ENCODE measurements at regions not wholly inside any gene's neighbourhood (a gene's known extent, or its start where the extent isn't known, plus 50 kb on each side); places are given as distances from the start of the nearest gene placed in this dataset.

DNA sequence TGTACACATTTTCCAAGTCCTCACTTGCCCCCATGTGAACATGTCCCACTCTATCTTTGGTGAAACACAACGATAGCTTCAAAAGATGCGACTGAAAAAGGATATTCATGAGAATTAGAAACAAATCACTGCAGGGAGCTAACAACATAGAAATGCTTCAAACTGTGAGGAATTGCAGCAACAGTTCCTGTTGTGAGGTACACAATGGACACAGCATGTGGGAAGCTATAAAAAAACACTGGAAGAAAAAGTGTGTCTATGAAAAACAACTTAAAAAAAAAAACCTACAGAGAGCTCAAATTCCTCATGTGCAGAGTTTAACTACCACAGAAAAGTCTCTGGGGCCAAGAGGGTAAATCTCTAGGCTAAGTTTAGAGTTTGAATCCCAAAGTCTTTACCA, 51.6 kb upstream of the BLTP1 start:
- ChIA-PET CTCF (no interaction called here), POLR2A (no interaction called here)
- ATAC-seq (no peak), DNase-seq (no peak)
- Mint-ChIP-seq H3K27me3 (peaks cover 4% of the 10 kb centered on the region), H3K36me3 (ENCODE audit: low read depth) (no peaks in the 10 kb centered on the region), H3K27ac (no peak overlapping the region), H3K4me3 (no peak overlapping the region), H3K9me3 (no peaks in the 10 kb centered on the region), H3K4me1 (ENCODE audit: low read depth) (no peaks in the 10 kb centered on the region)
- TF ChIP-seq, protein P1, sequence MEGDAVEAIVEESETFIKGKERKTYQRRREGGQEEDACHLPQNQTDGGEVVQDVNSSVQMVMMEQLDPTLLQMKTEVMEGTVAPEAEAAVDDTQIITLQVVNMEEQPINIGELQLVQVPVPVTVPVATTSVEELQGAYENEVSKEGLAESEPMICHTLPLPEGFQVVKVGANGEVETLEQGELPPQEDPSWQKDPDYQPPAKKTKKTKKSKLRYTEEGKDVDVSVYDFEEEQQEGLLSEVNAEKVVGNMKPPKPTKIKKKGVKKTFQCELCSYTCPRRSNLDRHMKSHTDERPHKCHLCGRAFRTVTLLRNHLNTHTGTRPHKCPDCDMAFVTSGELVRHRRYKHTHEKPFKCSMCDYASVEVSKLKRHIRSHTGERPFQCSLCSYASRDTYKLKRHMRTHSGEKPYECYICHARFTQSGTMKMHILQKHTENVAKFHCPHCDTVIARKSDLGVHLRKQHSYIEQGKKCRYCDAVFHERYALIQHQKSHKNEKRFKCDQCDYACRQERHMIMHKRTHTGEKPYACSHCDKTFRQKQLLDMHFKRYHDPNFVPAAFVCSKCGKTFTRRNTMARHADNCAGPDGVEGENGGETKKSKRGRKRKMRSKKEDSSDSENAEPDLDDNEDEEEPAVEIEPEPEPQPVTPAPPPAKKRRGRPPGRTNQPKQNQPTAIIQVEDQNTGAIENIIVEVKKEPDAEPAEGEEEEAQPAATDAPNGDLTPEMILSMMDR (IDR thresholded peaks at IDR 0.05): no peak
- intact Hi-C loops (cut with micrococcal nuclease): no loop called here

DNA sequence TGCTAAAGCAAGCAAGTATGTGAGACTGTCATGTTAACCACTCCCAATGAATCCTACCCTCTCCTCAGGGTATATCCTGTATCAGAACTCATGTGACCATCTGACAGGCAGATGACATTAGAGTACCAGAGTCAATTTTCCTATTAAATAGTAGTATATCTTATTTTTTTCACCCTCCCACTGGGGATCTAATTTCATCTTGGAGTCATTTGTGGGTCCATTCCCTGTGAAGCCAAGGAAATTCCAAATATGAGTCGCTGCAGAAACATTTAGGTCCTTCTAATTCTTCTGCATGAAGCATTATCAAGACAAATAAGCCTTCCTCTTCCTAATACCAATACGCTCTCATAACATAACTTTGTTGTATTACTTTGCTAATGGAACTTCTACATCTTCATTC, 52.2 kb upstream of the BLTP1 start:
- intact Hi-C loops (cut with micrococcal nuclease): no loop called here
- no peaks in the 10 kb centered on the region for H3K9me3 Mint-ChIP-seq
- POLR2A ChIA-PET: no interaction called here

DNA sequence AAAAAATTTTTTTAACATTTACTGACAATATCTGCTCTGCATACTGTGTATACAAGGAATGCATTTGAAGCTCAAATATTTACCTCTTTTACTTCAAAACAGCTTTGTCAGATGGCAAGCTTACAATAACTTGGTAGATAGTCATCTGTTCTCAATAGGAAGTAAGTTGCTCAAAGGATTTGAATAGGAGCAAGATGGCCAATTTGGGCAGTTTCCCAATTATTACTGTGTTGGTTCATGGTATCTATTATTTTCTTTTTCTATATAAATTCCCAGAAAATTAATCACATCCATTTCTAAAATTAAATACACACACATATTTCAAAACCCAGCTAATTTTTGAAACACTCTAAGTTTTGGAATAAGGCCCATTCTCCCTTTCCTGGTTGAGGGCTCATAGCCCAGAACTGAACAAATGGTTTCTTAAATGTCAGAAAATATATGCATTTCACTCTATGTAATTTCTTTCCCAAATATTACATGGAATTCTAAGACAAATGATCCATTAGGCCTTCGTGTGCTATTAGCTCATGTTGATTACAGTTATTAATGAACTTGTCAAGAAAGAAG, 60.2 kb upstream of the BLTP1 start:
- intact Hi-C loops (cut with micrococcal nuclease): no loop called here
- Mint-ChIP-seq H3K4me1 (ENCODE audit: low read depth) (no peaks in the 10 kb centered on the region), H3K36me3 (ENCODE audit: low read depth) (no peaks in the 10 kb centered on the region), H3K4me3 (no peak overlapping the region), H3K9me3 (no peaks in the 10 kb centered on the region), H3K27me3 (peaks cover 9% of the 10 kb centered on the region), H3K27ac (no peak overlapping the region)
- POLR2A ChIA-PET: no interaction called here
- TF ChIP-seq, protein P1 (IDR thresholded peaks at IDR 0.05): no peak
- ATAC-seq (no peak), DNase-seq (no peak)
- CTCF ChIA-PET: no interaction called here

More for the DNA sequence above, 52.2 kb upstream of the BLTP1 start:
- no peaks in the 10 kb centered on the region for H3K36me3 Mint-ChIP-seq (ENCODE audit: low read depth)
- H3K4me3 Mint-ChIP-seq: no peak overlapping the region
- DNase-seq: no peak
- CTCF ChIA-PET: no interaction called here
- H3K27me3 Mint-ChIP-seq: peaks cover 7% of the 10 kb centered on the region
- no peak for ATAC-seq
- no peak overlapping the region for H3K27ac Mint-ChIP-seq
- TF ChIP-seq, protein P1 (IDR thresholded peaks at IDR 0.05): no peak
- H3K4me1 Mint-ChIP-seq (ENCODE audit: low read depth): no peaks in the 10 kb centered on the region

DNA sequence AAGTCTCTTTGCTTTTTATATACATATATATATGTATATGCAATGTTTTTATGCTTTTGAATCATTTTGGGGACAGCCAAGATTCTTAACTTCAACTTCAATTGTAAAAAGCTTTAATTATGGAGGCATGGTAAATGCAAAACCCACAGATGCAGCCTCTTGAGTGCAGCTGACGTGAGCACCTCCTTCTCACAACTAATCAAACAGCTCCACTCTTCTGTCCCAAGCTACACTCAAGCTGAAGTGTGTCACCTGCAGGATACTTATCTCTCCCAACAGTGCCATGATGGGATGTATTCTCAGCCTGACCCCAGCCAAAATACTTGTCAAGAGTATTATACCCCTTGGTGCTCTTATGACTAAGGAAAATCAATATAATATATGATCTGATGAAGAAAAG, 60.7 kb upstream of the BLTP1 start:
- Mint-ChIP-seq H3K27ac (no peak overlapping the region), H3K36me3 (ENCODE audit: low read depth) (no peaks in the 10 kb centered on the region), H3K27me3 (peaks cover 9% of the 10 kb centered on the region), H3K9me3 (no peaks in the 10 kb centered on the region), H3K4me1 (ENCODE audit: low read depth) (no peaks in the 10 kb centered on the region), H3K4me3 (no peak overlapping the region)
- POLR2A ChIA-PET: no interaction called here
- ATAC-seq (no peak), DNase-seq (no peak)
- CTCF ChIA-PET: no interaction called here
- intact Hi-C loops (cut with micrococcal nuclease): no loop called here
- TF ChIP-seq, protein P1 (IDR thresholded peaks at IDR 0.05): no peak

DNA sequence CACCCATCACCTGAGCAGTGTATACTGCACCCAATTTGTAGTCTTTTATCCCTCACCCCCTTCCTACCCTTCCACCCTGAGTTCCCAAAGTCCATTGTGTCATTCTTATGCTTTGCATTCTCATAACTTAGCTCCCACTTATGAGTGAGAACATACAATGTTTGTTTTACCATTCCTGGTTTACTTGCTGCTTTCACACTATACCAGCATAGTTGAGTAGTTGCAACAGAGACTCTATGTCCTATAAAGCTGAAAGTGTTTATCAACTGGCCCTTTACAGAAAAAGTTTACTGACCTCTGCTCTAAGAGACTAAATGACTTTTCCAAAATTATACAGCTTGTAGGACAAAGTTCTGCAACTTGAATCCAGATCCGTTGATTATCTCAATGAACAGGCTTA, 61.1 kb upstream of the BLTP1 start:
- Mint-ChIP-seq H3K4me1 (ENCODE audit: low read depth) (no peaks in the 10 kb centered on the region), H3K27ac (no peak overlapping the region), H3K36me3 (ENCODE audit: low read depth) (no peaks in the 10 kb centered on the region), H3K27me3 (peaks cover 9% of the 10 kb centered on the region), H3K4me3 (no peak overlapping the region), H3K9me3 (no peaks in the 10 kb centered on the region)
- intact Hi-C loops (cut with micrococcal nuclease): no loop called here
- no peak for ATAC-seq
- ChIA-PET CTCF (no interaction called here), POLR2A (no interaction called here)
- no peak for DNase-seq
- TF ChIP-seq, protein P1 (IDR thresholded peaks at IDR 0.05): no peak
